ENCODE measurements at regions not wholly inside any gene's neighbourhood (a gene's known extent, or its start where the extent isn't known, plus 50 kb on each side); places are given as distances from the start of the nearest gene placed in this dataset.
"Not testable (repeated sequence)": the region's sequence is repeated elsewhere in the genome, so short reads cannot be mapped to it uniquely, and the experiment has no call there.

- H3K27ac ChIP-seq (ENCODE audit: low read depth, low read length); H3K4me1 ChIP-seq (ENCODE audit: control insufficient read depth in 1 of 2, insufficient read depth in 2 of 2, low read length in 2 of 2); H3K36me3 ChIP-seq (ENCODE audit: control insufficient read depth in 1 of 2, insufficient read depth in 2 of 2, low read length in 2 of 2); H3K4me3 ChIP-seq (ENCODE audit: low read depth in 1 of 2, low read length in 2 of 2); H3K27me3 ChIP-seq (ENCODE audit: control insufficient read depth in 1 of 2, insufficient read depth in 2 of 2, low read length in 2 of 2); H3K9me3 ChIP-seq (ENCODE audit: control insufficient read depth in 1 of 2, low read length in 2 of 2); H3K9ac ChIP-seq (ENCODE audit: low read depth in 1 of 2, low read length in 2 of 2): not testable (repeated sequence)
Observed at GRCh38 chr13:71345856-71346255, 521.1 kb downstream of the DACH1 start.

- Histone ChIP-seq H3K9ac (ENCODE audit: low read depth in 1 of 2, low read length in 2 of 2) (no peak overlapping the region), H3K27ac (ENCODE audit: low read depth, low read length) (no peak overlapping the region), H3K4me1 (ENCODE audit: control insufficient read depth in 1 of 2, insufficient read depth in 2 of 2, low read length in 2 of 2) (no peaks in the 10 kb centered on the region), H3K36me3 (ENCODE audit: control insufficient read depth in 1 of 2, insufficient read depth in 2 of 2, low read length in 2 of 2) (no peaks in the 10 kb centered on the region), H3K9me3 (ENCODE audit: control insufficient read depth in 1 of 2, low read length in 2 of 2) (no peaks in the 10 kb centered on the region), H3K4me3 (ENCODE audit: low read depth in 1 of 2, low read length in 2 of 2) (no peak overlapping the region), H3K27me3 (ENCODE audit: control insufficient read depth in 1 of 2, insufficient read depth in 2 of 2, low read length in 2 of 2) (no peaks in the 10 kb centered on the region)
Observed at GRCh38 chr13:71339736-71340135, 527.3 kb downstream of the DACH1 start.

- H3K36me3 ChIP-seq (ENCODE audit: control insufficient read depth in 1 of 2, insufficient read depth in 2 of 2, low read length in 2 of 2): no peaks in the 10 kb centered on the region
- H3K27ac ChIP-seq (ENCODE audit: low read depth, low read length): no peak overlapping the region
- H3K9me3 ChIP-seq (ENCODE audit: control insufficient read depth in 1 of 2, low read length in 2 of 2): no peaks in the 10 kb centered on the region
- no peak overlapping the region for H3K9ac ChIP-seq (ENCODE audit: low read depth in 1 of 2, low read length in 2 of 2)
- H3K4me3 ChIP-seq (ENCODE audit: low read depth in 1 of 2, low read length in 2 of 2): no peak overlapping the region
- H3K4me1 ChIP-seq (ENCODE audit: control insufficient read depth in 1 of 2, insufficient read depth in 2 of 2, low read length in 2 of 2): no peaks in the 10 kb centered on the region
- H3K27me3 ChIP-seq (ENCODE audit: control insufficient read depth in 1 of 2, insufficient read depth in 2 of 2, low read length in 2 of 2): no peaks in the 10 kb centered on the region
Observed at GRCh38 chr13:71339005-71339404, 528.0 kb downstream of the DACH1 start.

GRCh38 chr13:71338070-71338469 lies 528.9 kb downstream of the DACH1 start:
- Histone ChIP-seq H3K4me1 (ENCODE audit: control insufficient read depth in 1 of 2, insufficient read depth in 2 of 2, low read length in 2 of 2) (no peaks in the 10 kb centered on the region), H3K9ac (ENCODE audit: low read depth in 1 of 2, low read length in 2 of 2) (no peak overlapping the region), H3K4me3 (ENCODE audit: low read depth in 1 of 2, low read length in 2 of 2) (no peak overlapping the region), H3K36me3 (ENCODE audit: control insufficient read depth in 1 of 2, insufficient read depth in 2 of 2, low read length in 2 of 2) (no peaks in the 10 kb centered on the region), H3K27me3 (ENCODE audit: control insufficient read depth in 1 of 2, insufficient read depth in 2 of 2, low read length in 2 of 2) (no peaks in the 10 kb centered on the region), H3K27ac (ENCODE audit: low read depth, low read length) (no peak overlapping the region), H3K9me3 (ENCODE audit: control insufficient read depth in 1 of 2, low read length in 2 of 2) (no peaks in the 10 kb centered on the region)

- no peaks in the 10 kb centered on the region for H3K4me1 ChIP-seq (ENCODE audit: control insufficient read depth in 1 of 2, insufficient read depth in 2 of 2, low read length in 2 of 2)
- no peaks in the 10 kb centered on the region for H3K36me3 ChIP-seq (ENCODE audit: control insufficient read depth in 1 of 2, insufficient read depth in 2 of 2, low read length in 2 of 2)
- no peaks in the 10 kb centered on the region for H3K9me3 ChIP-seq (ENCODE audit: control insufficient read depth in 1 of 2, low read length in 2 of 2)
- H3K9ac ChIP-seq (ENCODE audit: low read depth in 1 of 2, low read length in 2 of 2): no peak overlapping the region
- H3K27me3 ChIP-seq (ENCODE audit: control insufficient read depth in 1 of 2, insufficient read depth in 2 of 2, low read length in 2 of 2): no peaks in the 10 kb centered on the region
- no peak overlapping the region for H3K4me3 ChIP-seq (ENCODE audit: low read depth in 1 of 2, low read length in 2 of 2)
- H3K27ac ChIP-seq (ENCODE audit: low read depth, low read length): no peak overlapping the region
Observed at GRCh38 chr13:71327266-71327665, 539.7 kb downstream of the DACH1 start.

GRCh38 chr13:71325556-71325955 lies 541.4 kb downstream of the DACH1 start:
- Histone ChIP-seq H3K4me3 (ENCODE audit: low read depth in 1 of 2, low read length in 2 of 2) (no peak overlapping the region), H3K9ac (ENCODE audit: low read depth in 1 of 2, low read length in 2 of 2) (no peak overlapping the region), H3K27me3 (ENCODE audit: control insufficient read depth in 1 of 2, insufficient read depth in 2 of 2, low read length in 2 of 2) (no peaks in the 10 kb centered on the region), H3K27ac (ENCODE audit: low read depth, low read length) (no peak overlapping the region), H3K9me3 (ENCODE audit: control insufficient read depth in 1 of 2, low read length in 2 of 2) (peaks cover 0 to 2% of the 10 kb centered on the region in 2 donors), H3K36me3 (ENCODE audit: control insufficient read depth in 1 of 2, insufficient read depth in 2 of 2, low read length in 2 of 2) (no peaks in the 10 kb centered on the region), H3K4me1 (ENCODE audit: control insufficient read depth in 1 of 2, insufficient read depth in 2 of 2, low read length in 2 of 2) (no peaks in the 10 kb centered on the region)

GRCh38 chr13:71323266-71323665 lies 543.7 kb downstream of the DACH1 start:
- H3K27me3 ChIP-seq (ENCODE audit: control insufficient read depth in 1 of 2, insufficient read depth in 2 of 2, low read length in 2 of 2): no peaks in the 10 kb centered on the region

GRCh38 chr13:71320452-71320851 lies 546.6 kb downstream of the DACH1 start:
- H3K36me3 ChIP-seq (ENCODE audit: control insufficient read depth in 1 of 2, insufficient read depth in 2 of 2, low read length in 2 of 2): no peaks in the 10 kb centered on the region
- H3K9ac ChIP-seq (ENCODE audit: low read depth in 1 of 2, low read length in 2 of 2): no peak overlapping the region
- H3K4me1 ChIP-seq (ENCODE audit: control insufficient read depth in 1 of 2, insufficient read depth in 2 of 2, low read length in 2 of 2): peaks cover 0 to 8% of the 10 kb centered on the region in 2 donors
- peaks cover 0 to 7% of the 10 kb centered on the region in 2 donors for H3K9me3 ChIP-seq (ENCODE audit: control insufficient read depth in 1 of 2, low read length in 2 of 2)
- H3K4me3 ChIP-seq (ENCODE audit: low read depth in 1 of 2, low read length in 2 of 2): no peak overlapping the region
- no peak overlapping the region for H3K27ac ChIP-seq (ENCODE audit: low read depth, low read length)
- H3K27me3 ChIP-seq (ENCODE audit: control insufficient read depth in 1 of 2, insufficient read depth in 2 of 2, low read length in 2 of 2): no peaks in the 10 kb centered on the region

More at GRCh38 chr13:71323266-71323665, 543.7 kb downstream of the DACH1 start:
- Histone ChIP-seq H3K4me1 (ENCODE audit: control insufficient read depth in 1 of 2, insufficient read depth in 2 of 2, low read length in 2 of 2) (no peaks in the 10 kb centered on the region), H3K27ac (ENCODE audit: low read depth, low read length) (no peak overlapping the region), H3K9me3 (ENCODE audit: control insufficient read depth in 1 of 2, low read length in 2 of 2) (peaks cover 0 to 7% of the 10 kb centered on the region in 2 donors), H3K9ac (ENCODE audit: low read depth in 1 of 2, low read length in 2 of 2) (no peak overlapping the region), H3K4me3 (ENCODE audit: low read depth in 1 of 2, low read length in 2 of 2) (no peak overlapping the region), H3K36me3 (ENCODE audit: control insufficient read depth in 1 of 2, insufficient read depth in 2 of 2, low read length in 2 of 2) (no peaks in the 10 kb centered on the region)

GRCh38 chr13:71316792-71317363 lies 550.1 kb downstream of the DACH1 start:
- H3K27ac ChIP-seq (ENCODE audit: low read depth, low read length): no peak overlapping the region
- H3K4me3 ChIP-seq (ENCODE audit: low read depth in 1 of 2, low read length in 2 of 2): no peak overlapping the region
- no peaks in the 10 kb centered on the region for H3K27me3 ChIP-seq (ENCODE audit: control insufficient read depth in 1 of 2, insufficient read depth in 2 of 2, low read length in 2 of 2)
- H3K4me1 ChIP-seq (ENCODE audit: control insufficient read depth in 1 of 2, insufficient read depth in 2 of 2, low read length in 2 of 2): peaks cover 0 to 8% of the 10 kb centered on the region in 2 donors
- H3K9me3 ChIP-seq (ENCODE audit: control insufficient read depth in 1 of 2, low read length in 2 of 2): peaks cover 0 to 7% of the 10 kb centered on the region in 2 donors
- no peak overlapping the region for H3K9ac ChIP-seq (ENCODE audit: low read depth in 1 of 2, low read length in 2 of 2)
- H3K36me3 ChIP-seq (ENCODE audit: control insufficient read depth in 1 of 2, insufficient read depth in 2 of 2, low read length in 2 of 2): no peaks in the 10 kb centered on the region

- H3K9ac ChIP-seq (ENCODE audit: low read depth in 1 of 2, low read length in 2 of 2): no peak overlapping the region
- H3K4me1 ChIP-seq (ENCODE audit: control insufficient read depth in 1 of 2, insufficient read depth in 2 of 2, low read length in 2 of 2): peaks cover 0 to 8% of the 10 kb centered on the region in 2 donors
- no peaks in the 10 kb centered on the region for H3K27me3 ChIP-seq (ENCODE audit: control insufficient read depth in 1 of 2, insufficient read depth in 2 of 2, low read length in 2 of 2)
- H3K9me3 ChIP-seq (ENCODE audit: control insufficient read depth in 1 of 2, low read length in 2 of 2): no peaks in the 10 kb centered on the region
- H3K27ac ChIP-seq (ENCODE audit: low read depth, low read length): no peak overlapping the region
- H3K4me3 ChIP-seq (ENCODE audit: low read depth in 1 of 2, low read length in 2 of 2): no peak overlapping the region
- no peaks in the 10 kb centered on the region for H3K36me3 ChIP-seq (ENCODE audit: control insufficient read depth in 1 of 2, insufficient read depth in 2 of 2, low read length in 2 of 2)
Observed at GRCh38 chr13:71312923-71313322, 554.1 kb downstream of the DACH1 start.

GRCh38 chr13:71309905-71310304 lies 557.1 kb downstream of the DACH1 start:
- Histone ChIP-seq H3K4me1 (ENCODE audit: control insufficient read depth in 1 of 2, insufficient read depth in 2 of 2, low read length in 2 of 2) (peaks cover 4 to 5% of the 10 kb centered on the region in 2 donors), H3K27ac (ENCODE audit: low read depth, low read length) (no peak overlapping the region), H3K4me3 (ENCODE audit: low read depth in 1 of 2, low read length in 2 of 2) (no peak overlapping the region), H3K27me3 (ENCODE audit: control insufficient read depth in 1 of 2, insufficient read depth in 2 of 2, low read length in 2 of 2) (no peaks in the 10 kb centered on the region), H3K9ac (ENCODE audit: low read depth in 1 of 2, low read length in 2 of 2) (no peak overlapping the region), H3K9me3 (ENCODE audit: control insufficient read depth in 1 of 2, low read length in 2 of 2) (no peaks in the 10 kb centered on the region), H3K36me3 (ENCODE audit: control insufficient read depth in 1 of 2, insufficient read depth in 2 of 2, low read length in 2 of 2) (no peaks in the 10 kb centered on the region)
